GM18873 (cell line): ENCODE measurements at regions not wholly inside any gene's neighbourhood (a gene's known extent, or its start where the extent isn't known, plus 50 kb on each side); places are given as distances from the start of the nearest gene placed in this dataset.
"Not testable (repeated sequence)": the region's sequence is repeated elsewhere in the genome, so short reads cannot be mapped to it uniquely, and the experiment has no call there.

Experiments used
- ATAC-seq: cut with Tn5 transposase; IDR thresholded peaks from one replicate; pipeline ENCODE4 v1.9.1; 2021; ENCODE audit warnings: mild to moderate bottlenecking, moderate library complexity, moderate number of reproducible peaks; ENCODE audit not compliant: unreplicated experiment, low FRiP score

GRCh38 chr4:66522244-66522643, 852.0 kb upstream of the EPHA5 start:
- no peak for ATAC-seq

GRCh38 chr4:66516940-66517339, 846.7 kb upstream of the EPHA5 start:
- no peak for ATAC-seq

- no peak for ATAC-seq
These were observed 836.7 kb upstream of the EPHA5 start for GRCh38 chr4:66506985-66507384.

- ATAC-seq: no peak
These were observed 831.7 kb upstream of the EPHA5 start for GRCh38 chr4:66501997-66502396.

- no peak for ATAC-seq
These were observed 820.4 kb upstream of the EPHA5 start for GRCh38 chr4:66490729-66491128.

GRCh38 chr4:66489783-66490452, 819.6 kb upstream of the EPHA5 start:
- ATAC-seq: no peak

- no peak for ATAC-seq
These were observed 819.1 kb upstream of the EPHA5 start for GRCh38 chr4:66489370-66489769.

- ATAC-seq: no peak
These were observed 815.8 kb upstream of the EPHA5 start for GRCh38 chr4:66486068-66486467.

- no peak for ATAC-seq
These were observed 811.9 kb upstream of the EPHA5 start for GRCh38 chr4:66482186-66482585.

- ATAC-seq: no peak
These were observed 805.3 kb upstream of the EPHA5 start for GRCh38 chr4:66475596-66475995.

GRCh38 chr4:66465111-66465510, 794.8 kb upstream of the EPHA5 start:
- ATAC-seq: no peak

GRCh38 chr4:66462890-66463289, 792.6 kb upstream of the EPHA5 start:
- ATAC-seq: not testable (repeated sequence)

- ATAC-seq: no peak
These were observed 781.5 kb upstream of the EPHA5 start for GRCh38 chr4:66451741-66452140.

GRCh38 chr4:66443008-66443407, 772.7 kb upstream of the EPHA5 start:
- ATAC-seq: no peak

GRCh38 chr4:66439508-66439907, 769.2 kb upstream of the EPHA5 start:
- no peak for ATAC-seq

- no peak for ATAC-seq
These were observed 763.4 kb upstream of the EPHA5 start for GRCh38 chr4:66433706-66434105.

- no peak for ATAC-seq
These were observed 760.6 kb upstream of the EPHA5 start for GRCh38 chr4:66430856-66431255.

- ATAC-seq: no peak
These were observed 759.0 kb upstream of the EPHA5 start for GRCh38 chr4:66429276-66429675.

- ATAC-seq: no peak
These were observed 746.1 kb upstream of the EPHA5 start for GRCh38 chr4:66416425-66416824.

- ATAC-seq: no peak
These were observed 733.9 kb upstream of the EPHA5 start for GRCh38 chr4:66404141-66404540.

GRCh38 chr4:66376921-66377320, 706.6 kb upstream of the EPHA5 start:
- no peak for ATAC-seq

- no peak for ATAC-seq
These were observed 706.1 kb upstream of the EPHA5 start for GRCh38 chr4:66376396-66376795.

GRCh38 chr4:66373268-66373667, 703.0 kb upstream of the EPHA5 start:
- ATAC-seq: no peak
